ENCODE measurements at regions not wholly inside any gene's neighbourhood (a gene's known extent, or its start where the extent isn't known, plus 50 kb on each side); places are given as distances from the start of the nearest gene placed in this dataset.

- TF ChIP-seq CTCF (IDR thresholded peaks at IDR 0.05; ENCODE audit: insufficient read depth, low read length, severe bottlenecking), result no peak
- H3K36me3 ChIP-seq (ENCODE audit: control insufficient read depth, insufficient read depth, low read length), result no peaks in the 10 kb centered on the region
- DNase-seq (ENCODE audit: low read depth), result no peak
- no peaks in the 10 kb centered on the region for H3K27me3 ChIP-seq (ENCODE audit: control insufficient read depth, insufficient read depth, low read length)
- H3K4me3 ChIP-seq (ENCODE audit: low read depth, low read length), result no peak overlapping the region
- no peak for FAIRE-seq
These were observed 166.7 kb downstream of the NUP210 start for GRCh38 chr3:13253208-13253937.

- DNase-seq (ENCODE audit: low read depth), result no peak
- FAIRE-seq, result no peak
- H3K36me3 ChIP-seq (ENCODE audit: control insufficient read depth, insufficient read depth, low read length), result no peaks in the 10 kb centered on the region
- no peak for TF ChIP-seq CTCF (IDR thresholded peaks at IDR 0.05; ENCODE audit: insufficient read depth, low read length, severe bottlenecking)
- H3K4me3 ChIP-seq (ENCODE audit: low read depth, low read length), result no peak overlapping the region
- no peaks in the 10 kb centered on the region for H3K27me3 ChIP-seq (ENCODE audit: control insufficient read depth, insufficient read depth, low read length)
These were observed 167.9 kb downstream of the NUP210 start for GRCh38 chr3:13252207-13252606.

GRCh38 chr3:13251166-13251903 is 168.8 kb downstream of the NUP210 start:
- TF ChIP-seq CTCF (IDR thresholded peaks at IDR 0.05; ENCODE audit: insufficient read depth, low read length, severe bottlenecking), result no peak
- Histone ChIP-seq H3K27me3 (ENCODE audit: control insufficient read depth, insufficient read depth, low read length) (no peaks in the 10 kb centered on the region), H3K4me3 (ENCODE audit: low read depth, low read length) (no peak overlapping the region), H3K36me3 (ENCODE audit: control insufficient read depth, insufficient read depth, low read length) (no peaks in the 10 kb centered on the region)
- FAIRE-seq, result peak; percentile 7
- DNase-seq (ENCODE audit: low read depth), result no peak

DNA sequence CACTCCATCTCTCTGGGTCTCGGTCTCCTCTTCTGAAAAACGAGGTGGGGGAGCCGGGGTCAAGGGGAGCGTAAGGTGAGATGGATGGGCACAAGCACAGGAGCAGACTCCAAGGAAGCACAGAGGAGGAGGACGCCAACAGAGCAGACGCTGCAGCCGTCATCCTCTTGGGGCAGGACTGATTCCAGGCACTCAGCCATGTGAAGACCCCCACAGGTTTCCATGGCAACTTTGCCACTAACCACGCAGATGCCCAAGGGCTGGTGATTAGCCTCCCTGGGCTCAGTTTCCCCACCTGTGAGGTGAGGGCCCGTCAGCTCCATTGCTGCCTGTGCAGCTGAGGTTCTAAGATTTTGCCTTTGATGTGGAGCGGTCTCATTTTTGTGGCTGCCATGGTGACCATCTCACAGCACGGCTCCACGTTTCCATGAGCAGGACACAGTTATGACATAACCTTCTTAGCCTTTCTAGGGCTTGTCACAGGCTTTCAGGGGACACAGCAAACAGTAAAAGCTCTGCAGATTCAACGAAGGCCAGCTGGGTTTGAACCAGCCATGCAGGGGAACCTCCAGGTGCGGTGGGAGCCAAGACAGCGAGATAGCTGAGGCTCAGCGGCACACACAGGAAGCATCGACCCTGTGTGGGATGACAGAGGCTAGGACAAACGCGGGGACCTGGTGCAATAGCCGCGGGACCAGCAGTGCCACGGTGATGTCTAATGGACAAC is 170.3 kb downstream of the NUP210 start:
- Histone ChIP-seq H3K36me3 (ENCODE audit: control insufficient read depth, insufficient read depth, low read length) (no peaks in the 10 kb centered on the region), H3K4me3 (ENCODE audit: low read depth, low read length) (no peak overlapping the region), H3K27me3 (ENCODE audit: control insufficient read depth, insufficient read depth, low read length) (no peaks in the 10 kb centered on the region)
- no peak for TF ChIP-seq CTCF (IDR thresholded peaks at IDR 0.05; ENCODE audit: insufficient read depth, low read length, severe bottlenecking)
- DNase-seq (ENCODE audit: low read depth) (no peak), FAIRE-seq (no peak)

- FAIRE-seq, result no peak
- no peak for TF ChIP-seq CTCF (IDR thresholded peaks at IDR 0.05; ENCODE audit: insufficient read depth, low read length, severe bottlenecking)
- H3K4me3 ChIP-seq (ENCODE audit: low read depth, low read length), result no peak overlapping the region
- H3K36me3 ChIP-seq (ENCODE audit: control insufficient read depth, insufficient read depth, low read length), result no peaks in the 10 kb centered on the region
- H3K27me3 ChIP-seq (ENCODE audit: control insufficient read depth, insufficient read depth, low read length), result no peaks in the 10 kb centered on the region
- peak; percentile 12 for DNase-seq (ENCODE audit: low read depth)
These were observed 171.5 kb downstream of the NUP210 start for GRCh38 chr3:13248640-13249039.
